Right lobe of liver (tissue), 6 donors: ENCODE measurements at regions not wholly inside any gene's neighbourhood (a gene's known extent, or its start where the extent isn't known, plus 50 kb on each side); places are given as distances from the start of the nearest gene placed in this dataset.
"Not testable (repeated sequence)": the region's sequence is repeated elsewhere in the genome, so short reads cannot be mapped to it uniquely, and the experiment has no call there.

Source experiments
- ATAC-seq, 4 donors: fragments of 200-7000 bp; cut with Tn5 transposase; one replicate each; pipeline ENCODE4 v1.9.1; 2020; ENCODE audit warnings: mild to moderate bottlenecking in 4 of 4, moderate library complexity in 4 of 4
- DNase-seq, 3 donors: peaks; one replicate each; pipeline ENCODE4 v3.0.0-alpha.2; 2020
- H3K27ac ChIP-seq, 3 donors: fragments of 200-600 bp; one replicate each; pipeline ENCODE4 v1.8.0; 2022
- H3K27me3 ChIP-seq, 2 donors: fragments of 200-600 bp; one replicate each; pipeline ENCODE4 v1.8.0; 2022
- H3K36me3 ChIP-seq, 4 donors: fragments of 200-600 bp; sonication (generic) in 1 of 4; one replicate each; pipeline versions ENCODE4 v1.5.1 to v1.8.0; 2017 to 2022; ENCODE audit warnings: control low read depth in 1 of 4
- H3K4me1 ChIP-seq, 4 donors: fragments of 200-600 bp; sonication (generic) in 1 of 4; one replicate each; pipeline versions ENCODE4 v1.5.1 to v1.8.0; 2017 to 2022; ENCODE audit warnings: control low read depth in 1 of 4
- H3K4me3 ChIP-seq, 3 donors: fragments of 200-600 bp; one replicate each; pipeline ENCODE4 v1.8.0; 2022
- H3K9me3 ChIP-seq, 4 donors: fragments of 200-600 bp; sonication (generic) in 1 of 4; one replicate each; pipeline versions ENCODE4 v1.5.1 to v1.8.0; 2017 to 2022; ENCODE audit warnings: control low read depth in 1 of 4
- CTCF ChIP-seq, 4 donors: fragments of 200-600 bp in 3 of 4; fragments of 450-650 bp in 1 of 4; IDR thresholded peaks; one replicate each; pipeline versions ENCODE4 v1.5.1 to v1.8.0; 2016 to 2022; ENCODE audit warnings: antibody characterized with exemption in 4 of 4, mild to moderate bottlenecking in 2 of 4
- POLR2A ChIP-seq: fragments of 450-650 bp; IDR thresholded peaks from one replicate; pipeline ENCODE4 v1.6.1; 2017; ENCODE audit warnings: antibody characterized with exemption, mild to moderate bottlenecking
- WGBS: methylation state at CpG from one replicate; pipeline ENCODE4 v1.1.6; 2018; ENCODE audit warnings: low coverage, low lambda C conversion rate; ENCODE audit not compliant: insufficient coverage; ENCODE audit errors: missing lambda C conversion rate; 5-methylcytosine and 5-hydroxymethylcytosine counted together
- intact Hi-C, 2 donors: fragments of 100-400 bp; cut with DNase I; formaldehyde crosslinking; loops; one replicate each; pipeline versions ENCODE4 v1.11.2 to v1.14.1; 2022
- donor health status: DM: no; HTN: yes; CAD: no.
- donor health status: DM: no; HTN: no; CAD: no.
- donor health status: DM: no; HTN: no; CAD: no.
- donor health status: DM: no; HTN: yes; CAD: no.
- donor health status: DM: no; HTN: yes; CAD: no.

GRCh38 chr22:19658967-19659804, 55.1 kb upstream of the SEPTIN5 start:
- WGBS = no CpG with 5 or more reads among the region's 8 CpGs
- H3K4me3 ChIP-seq = no peak overlapping the region
- DNase-seq (no peak), ATAC-seq (no peak)
- H3K27ac ChIP-seq = no peak overlapping the region
- H3K4me1 ChIP-seq = no peaks in the 10 kb centered on the region
- H3K27me3 ChIP-seq = no peaks in the 10 kb centered on the region
- no peaks in the 10 kb centered on the region for H3K36me3 ChIP-seq
- intact Hi-C loops = no loop called here
- no peaks in the 10 kb centered on the region for H3K9me3 ChIP-seq
- TF ChIP-seq POLR2A (no peak), CTCF (IDR thresholded peaks at IDR 0.05) (no peak)

- 84% methylated on average over 5 of the region's 12 CpGs for WGBS
- H3K9me3 ChIP-seq = no peaks in the 10 kb centered on the region
- intact Hi-C loops = no loop called here
- no peaks in the 10 kb centered on the region for H3K36me3 ChIP-seq
- no peak for ATAC-seq
- H3K4me1 ChIP-seq = no peaks in the 10 kb centered on the region
- TF ChIP-seq CTCF (IDR thresholded peaks at IDR 0.05) (no peak), POLR2A (no peak)
- no peak overlapping the region for H3K27ac ChIP-seq
- no peaks in the 10 kb centered on the region for H3K27me3 ChIP-seq
- H3K4me3 ChIP-seq = no peak overlapping the region
- DNase-seq = no peak
Observed at GRCh38 chr22:19659805-19660345, 54.4 kb upstream of the SEPTIN5 start.

GRCh38 chr22:19660583-19660982, 53.7 kb upstream of the SEPTIN5 start:
- H3K4me1 ChIP-seq, H3K4me3 ChIP-seq, H3K9me3 ChIP-seq, H3K36me3 ChIP-seq, ATAC-seq, DNase-seq, H3K27ac ChIP-seq, intact Hi-C loops, H3K27me3 ChIP-seq: not testable (repeated sequence)
- WGBS = 87% methylated on average over 10 of the region's 12 CpGs

- ATAC-seq = no peak
Observed at GRCh38 chr22:19661156-19661555, 53.1 kb upstream of the SEPTIN5 start.

GRCh38 chr22:19662049-19662684, 52.1 kb upstream of the SEPTIN5 start:
- H3K27ac ChIP-seq, H3K9me3 ChIP-seq, intact Hi-C loops, DNase-seq, H3K4me1 ChIP-seq, H3K27me3 ChIP-seq, ATAC-seq, H3K36me3 ChIP-seq, H3K4me3 ChIP-seq: not testable (repeated sequence)
- 66% methylated on average over 20 of the region's 22 CpGs for WGBS

More at GRCh38 chr22:19661156-19661555, 53.1 kb upstream of the SEPTIN5 start:
- Histone ChIP-seq H3K36me3 (no peaks in the 10 kb centered on the region), H3K4me1 (no peaks in the 10 kb centered on the region), H3K9me3 (no peaks in the 10 kb centered on the region), H3K27ac (no peak overlapping the region), H3K4me3 (no peak overlapping the region), H3K27me3 (no peaks in the 10 kb centered on the region)
- no peak for DNase-seq
- intact Hi-C loops = no loop called here
- TF ChIP-seq CTCF (IDR thresholded peaks at IDR 0.05) (no peak), POLR2A (no peak)
